Heart left ventricle (tissue), 13 donors: ENCODE measurements at regions not wholly inside any gene's neighbourhood (a gene's known extent, or its start where the extent isn't known, plus 50 kb on each side); places are given as distances from the start of the nearest gene placed in this dataset.

Experiments
- CTCF ChIP-seq, 12 donors: fragments of 200-600 bp; sonication (generic) in 4 of 12; IDR thresholded peaks; one replicate each; pipeline versions ENCODE4 v1.5.0 to v1.8.0; 2018 to 2022; ENCODE audit warnings: antibody characterized with exemption in 12 of 12, mild to moderate bottlenecking in 5 of 12
- POLR2A ChIP-seq, 2 donors: fragments of 450-650 bp; IDR thresholded peaks; one replicate each; pipeline ENCODE4 v1.6.1; 2017; ENCODE audit warnings: antibody characterized with exemption in 2 of 2, mild to moderate bottlenecking in 2 of 2, moderate library complexity in 2 of 2
- donor health status: ischemic (EF 13 %, LVEDD 7.1; RV severe dilation, severe dysfunction).
- donor health status: DM: no; HTN: yes; CAD: no.
- donor health status: DM: no; HTN: no; CAD: no.
- donor health status: ischemic (EF 25% LVEDD 6.9; RV normal size, moderate dysfunction).
- donor health status: ischemic (EF 25% LVEDD 5.7; RV mildly dilated, moderate dysfunction).
- donor health status: ischemic (EF 35%, LVEDD 5.7; RV mildly dilated, moderate dysfunction).
- donor health status: nonischemic (EF 11% LVEDD 7.7; RV severe dilation, severe dysfunction).
- donor health status: DM: yes; HTN: yes; CAD: no.
- donor health status: PGD.
- donor health status: ischemic (EF 29% LVEDD 5.4; RV normal size, mild dysfunction).
- donor health status: nonischemic (EF 23%, LVEDD 6.1; RV moderate dilation, normal function).

- TF ChIP-seq CTCF (IDR thresholded peaks at IDR 0.05) (no peak), POLR2A (IDR thresholded peaks at IDR 0.05) (no peak)
These were observed 78.5 kb downstream of the ARL6IP4 start for GRCh38 chr12:123058980-123059379.
